NB4 (cell line): ENCODE measurements at regions not wholly inside any gene's neighbourhood (a gene's known extent, or its start where the extent isn't known, plus 50 kb on each side); places are given as distances from the start of the nearest gene placed in this dataset.
"Not testable (repeated sequence)": the region's sequence is repeated elsewhere in the genome, so short reads cannot be mapped to it uniquely, and the experiment has no call there.

Source experiments
- DNase-seq: peaks from one replicate; pipeline ENCODE4 v3.0.0; 2010; ENCODE audit warnings: low read depth
- H3K4me3 ChIP-seq: one replicate; pipeline ENCODE4 v1.5.1; 2011; ENCODE audit warnings: mild to moderate bottlenecking, low read depth, low read length, moderate library complexity

- not testable (repeated sequence) for DNase-seq, H3K4me3 ChIP-seq
These were observed 4092.8 kb upstream of the TPTE start for GRCh38 chr21:6428498-6429092.

- DNase-seq = not testable (repeated sequence)
These were observed 4091.5 kb upstream of the TPTE start for GRCh38 chr21:6429924-6430323.

GRCh38 chr21:6433149-6433548 lies 4088.2 kb upstream of the TPTE start:
- not testable (repeated sequence) for DNase-seq, H3K4me3 ChIP-seq

More at GRCh38 chr21:6429924-6430323, 4091.5 kb upstream of the TPTE start:
- H3K4me3 ChIP-seq = not testable (repeated sequence)

- not testable (repeated sequence) for DNase-seq, H3K4me3 ChIP-seq
These were observed 4085.2 kb upstream of the TPTE start for GRCh38 chr21:6436205-6436604.

- DNase-seq, H3K4me3 ChIP-seq: not testable (repeated sequence)
These were observed 4084.2 kb upstream of the TPTE start for GRCh38 chr21:6436971-6437833.

- H3K4me3 ChIP-seq, DNase-seq: not testable (repeated sequence)
These were observed 4083.6 kb upstream of the TPTE start for GRCh38 chr21:6437834-6438187.

- H3K4me3 ChIP-seq, DNase-seq: not testable (repeated sequence)
These were observed 4082.3 kb upstream of the TPTE start for GRCh38 chr21:6439058-6439457.

- not testable (repeated sequence) for H3K4me3 ChIP-seq, DNase-seq
These were observed 4066.6 kb upstream of the TPTE start for GRCh38 chr21:6454648-6455340.

GRCh38 chr21:6456011-6456661 lies 4065.2 kb upstream of the TPTE start:
- not testable (repeated sequence) for H3K4me3 ChIP-seq, DNase-seq

GRCh38 chr21:6459761-6460160 lies 4061.6 kb upstream of the TPTE start:
- not testable (repeated sequence) for DNase-seq, H3K4me3 ChIP-seq

GRCh38 chr21:6461358-6461757 lies 4060.0 kb upstream of the TPTE start:
- DNase-seq = not testable (repeated sequence)

GRCh38 chr21:6464419-6464818 lies 4057.0 kb upstream of the TPTE start:
- not testable (repeated sequence) for DNase-seq, H3K4me3 ChIP-seq

More at GRCh38 chr21:6461358-6461757, 4060.0 kb upstream of the TPTE start:
- not testable (repeated sequence) for H3K4me3 ChIP-seq

- not testable (repeated sequence) for DNase-seq
These were observed 4055.2 kb upstream of the TPTE start for GRCh38 chr21:6466081-6466698.

GRCh38 chr21:6466707-6467106 lies 4054.7 kb upstream of the TPTE start:
- DNase-seq, H3K4me3 ChIP-seq: not testable (repeated sequence)

More at GRCh38 chr21:6466081-6466698, 4055.2 kb upstream of the TPTE start:
- not testable (repeated sequence) for H3K4me3 ChIP-seq

- H3K4me3 ChIP-seq, DNase-seq: not testable (repeated sequence)
These were observed 4054.1 kb upstream of the TPTE start for GRCh38 chr21:6467189-6467774.

GRCh38 chr21:6467907-6468306 lies 4053.5 kb upstream of the TPTE start:
- DNase-seq, H3K4me3 ChIP-seq: not testable (repeated sequence)

- not testable (repeated sequence) for DNase-seq, H3K4me3 ChIP-seq
These were observed 4053.0 kb upstream of the TPTE start for GRCh38 chr21:6468331-6468860.
